ENCODE measurements at regions not wholly inside any gene's neighbourhood (a gene's known extent, or its start where the extent isn't known, plus 50 kb on each side); places are given as distances from the start of the nearest gene placed in this dataset.

DNA sequence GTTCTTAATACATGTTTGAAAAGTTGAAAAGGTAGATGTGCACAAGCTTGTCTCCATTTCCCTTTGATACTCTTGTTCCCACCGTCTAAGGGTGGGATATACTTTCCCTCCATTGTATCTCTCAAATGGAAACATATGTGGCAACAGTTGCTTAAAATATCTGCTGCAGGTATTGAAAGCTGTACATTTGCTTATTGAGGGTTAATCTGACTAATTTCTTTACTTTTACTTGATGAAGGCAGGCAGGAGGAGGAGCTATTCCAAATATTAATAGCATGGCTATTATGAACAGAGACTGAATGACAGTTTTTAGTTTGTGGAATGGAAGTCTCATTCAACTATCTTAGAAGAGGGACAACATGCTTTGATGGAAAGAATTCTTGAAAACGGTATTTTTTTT, 103.8 kb downstream of the SLC10A2 start:
- Histone ChIP-seq H3K27me3 (ENCODE audit: insufficient read depth, low read length) (no peaks in the 10 kb centered on the region), H3K27ac (ENCODE audit: low read length) (no peak overlapping the region), H3K4me1 (ENCODE audit: insufficient read depth, low read length) (no peaks in the 10 kb centered on the region), H3K4me3 (ENCODE audit: low read length) (no peak overlapping the region), H3K36me3 (ENCODE audit: insufficient read depth, low read depth, low read length) (no peaks in the 10 kb centered on the region), H3K9ac (ENCODE audit: low read depth, low read length) (no peak overlapping the region), H3K9me3 (ENCODE audit: insufficient read depth, low read depth, low read length) (no peaks in the 10 kb centered on the region)

DNA sequence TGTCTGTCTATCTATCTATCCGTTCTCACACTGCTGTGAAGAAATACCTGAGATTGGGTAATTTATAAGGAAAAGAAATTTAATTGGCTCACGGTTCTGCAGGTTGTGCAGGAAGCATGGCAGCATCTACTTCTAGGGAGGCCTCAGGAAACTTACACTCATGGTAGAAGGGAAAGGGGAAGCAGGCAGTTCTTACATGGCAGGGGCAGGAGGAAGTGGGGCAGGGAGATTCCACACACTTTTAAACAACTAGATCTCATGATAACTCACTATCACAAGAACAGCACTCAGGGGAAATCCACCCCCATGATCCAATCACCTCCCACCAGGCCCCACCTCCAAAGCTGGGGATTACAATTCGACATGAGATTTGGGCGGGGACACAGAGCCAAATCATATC, 105.3 kb downstream of the SLC10A2 start:
- H3K4me3 ChIP-seq (ENCODE audit: low read length), result no peak overlapping the region
- no peaks in the 10 kb centered on the region for H3K36me3 ChIP-seq (ENCODE audit: insufficient read depth, low read depth, low read length)
- H3K9ac ChIP-seq (ENCODE audit: low read depth, low read length), result no peak overlapping the region
- H3K27me3 ChIP-seq (ENCODE audit: insufficient read depth, low read length), result no peaks in the 10 kb centered on the region
- H3K27ac ChIP-seq (ENCODE audit: low read length), result no peak overlapping the region
- H3K9me3 ChIP-seq (ENCODE audit: insufficient read depth, low read depth, low read length), result no peaks in the 10 kb centered on the region
- H3K4me1 ChIP-seq (ENCODE audit: insufficient read depth, low read length), result no peaks in the 10 kb centered on the region

DNA sequence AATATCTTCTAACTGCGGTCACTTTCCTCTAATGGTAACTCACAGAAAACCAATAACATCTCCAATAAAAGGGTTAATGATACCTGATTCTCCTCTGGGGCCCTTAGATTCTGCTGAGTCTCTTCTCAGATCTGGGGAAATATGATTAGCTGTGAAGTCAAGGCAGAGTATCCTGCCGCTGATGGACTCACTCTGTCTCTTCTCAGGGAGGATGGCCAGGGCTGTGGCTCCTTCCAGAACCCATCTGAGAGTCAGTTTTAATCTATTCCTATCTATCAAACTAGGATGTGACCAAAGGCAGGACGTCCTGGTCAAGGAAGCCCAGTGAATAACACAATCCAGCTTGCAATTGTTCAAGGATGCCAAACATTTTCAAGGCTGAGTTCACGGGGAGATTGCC, 109.8 kb downstream of the SLC10A2 start:
- Histone ChIP-seq H3K36me3 (ENCODE audit: insufficient read depth, low read depth, low read length) (no peaks in the 10 kb centered on the region), H3K27me3 (ENCODE audit: insufficient read depth, low read length) (no peaks in the 10 kb centered on the region), H3K27ac (ENCODE audit: low read length) (no peak overlapping the region), H3K9ac (ENCODE audit: low read depth, low read length) (no peak overlapping the region), H3K4me1 (ENCODE audit: insufficient read depth, low read length) (no peaks in the 10 kb centered on the region), H3K9me3 (ENCODE audit: insufficient read depth, low read depth, low read length) (no peaks in the 10 kb centered on the region), H3K4me3 (ENCODE audit: low read length) (no peak overlapping the region)

DNA sequence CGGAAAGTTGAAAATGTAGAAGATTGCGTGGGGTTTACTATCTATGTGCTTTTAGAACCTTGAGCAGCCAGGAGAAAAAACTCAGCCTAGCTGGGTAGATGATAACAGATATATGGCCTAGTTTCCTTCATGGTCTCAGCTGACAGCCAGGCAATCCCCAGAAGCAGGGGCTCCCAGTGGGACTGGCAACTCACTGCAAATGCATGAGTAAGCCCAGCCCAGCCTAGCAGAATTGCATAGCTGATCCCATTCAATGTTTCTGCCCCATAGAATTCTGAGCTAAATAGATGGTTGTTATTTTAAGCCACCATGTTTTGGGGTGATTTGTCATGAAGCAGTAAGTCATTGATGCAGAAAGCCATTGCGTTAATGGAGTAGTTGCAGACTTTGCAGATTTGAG, 108.5 kb downstream of the ERCC5 start:
- no peaks in the 10 kb centered on the region for H3K4me1 ChIP-seq (ENCODE audit: insufficient read depth, low read length)
- no peak overlapping the region for H3K9ac ChIP-seq (ENCODE audit: low read depth, low read length)
- no peak overlapping the region for H3K4me3 ChIP-seq (ENCODE audit: low read length)
- H3K27ac ChIP-seq (ENCODE audit: low read length), result no peak overlapping the region
- H3K36me3 ChIP-seq (ENCODE audit: insufficient read depth, low read depth, low read length), result no peaks in the 10 kb centered on the region
- H3K27me3 ChIP-seq (ENCODE audit: insufficient read depth, low read length), result no peaks in the 10 kb centered on the region
- no peaks in the 10 kb centered on the region for H3K9me3 ChIP-seq (ENCODE audit: insufficient read depth, low read depth, low read length)

DNA sequence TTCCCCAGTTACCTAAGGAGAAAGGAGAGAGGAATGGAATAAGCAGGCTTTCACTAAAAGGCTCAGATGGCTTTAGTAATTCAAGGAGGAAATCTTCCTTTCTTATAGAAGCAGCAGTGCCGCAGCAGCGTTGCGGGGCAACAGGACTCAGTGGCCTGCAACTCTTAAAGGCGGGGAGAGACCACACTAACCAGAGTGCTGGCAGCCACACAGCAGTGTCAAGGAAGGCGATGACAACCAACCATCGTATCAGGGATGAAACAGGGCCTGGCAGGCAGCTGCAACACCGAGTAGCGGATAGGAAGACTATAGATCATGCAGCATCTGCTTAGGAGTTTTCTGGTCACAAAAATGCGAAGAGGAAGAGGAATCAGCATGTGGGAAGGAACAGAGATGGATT, 106.0 kb downstream of the ERCC5 start:
- H3K9me3 ChIP-seq (ENCODE audit: insufficient read depth, low read depth, low read length), result no peaks in the 10 kb centered on the region
- no peaks in the 10 kb centered on the region for H3K36me3 ChIP-seq (ENCODE audit: insufficient read depth, low read depth, low read length)
- H3K27ac ChIP-seq (ENCODE audit: low read length), result no peak overlapping the region
- H3K4me3 ChIP-seq (ENCODE audit: low read length), result no peak overlapping the region
- no peaks in the 10 kb centered on the region for H3K4me1 ChIP-seq (ENCODE audit: insufficient read depth, low read length)
- no peak overlapping the region for H3K9ac ChIP-seq (ENCODE audit: low read depth, low read length)
- no peaks in the 10 kb centered on the region for H3K27me3 ChIP-seq (ENCODE audit: insufficient read depth, low read length)

DNA sequence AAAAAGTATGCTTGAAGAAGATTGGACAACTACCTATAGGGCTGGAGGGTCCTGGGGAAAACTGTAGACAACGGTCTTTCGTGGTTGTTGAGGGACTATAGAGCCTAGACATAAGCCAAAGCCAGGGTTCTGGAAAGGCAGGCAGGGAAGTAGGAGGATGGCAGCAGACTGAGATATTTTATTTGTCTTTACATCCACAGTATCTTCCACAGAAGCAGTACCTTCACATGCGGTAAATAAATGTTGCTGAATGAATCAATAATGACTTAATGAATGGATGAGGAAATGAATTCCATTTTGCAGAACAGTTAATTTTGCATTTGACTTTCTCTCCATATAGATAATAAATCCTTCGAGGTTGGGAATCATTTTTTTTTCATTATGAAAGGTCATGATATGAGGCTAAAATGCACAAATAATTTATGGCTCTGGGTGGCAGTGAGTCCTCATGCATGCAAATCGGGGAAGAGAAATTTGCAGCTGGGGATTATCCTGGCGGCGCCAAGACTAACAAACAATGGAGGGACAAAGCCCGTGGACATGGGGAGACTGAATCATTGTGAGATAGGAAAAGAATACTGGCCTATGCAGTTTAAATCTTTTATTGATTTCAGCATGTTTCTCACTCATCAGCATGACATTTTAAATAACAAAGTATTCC, 102.0 kb downstream of the ERCC5 start:
- H3K27me3 ChIP-seq (ENCODE audit: insufficient read depth, low read length), result no peaks in the 10 kb centered on the region
- no peak overlapping the region for H3K27ac ChIP-seq (ENCODE audit: low read length)
- H3K9ac ChIP-seq (ENCODE audit: low read depth, low read length), result no peak overlapping the region
- H3K4me1 ChIP-seq (ENCODE audit: insufficient read depth, low read length), result no peaks in the 10 kb centered on the region
- no peaks in the 10 kb centered on the region for H3K36me3 ChIP-seq (ENCODE audit: insufficient read depth, low read depth, low read length)
- no peak overlapping the region for H3K4me3 ChIP-seq (ENCODE audit: low read length)
- H3K9me3 ChIP-seq (ENCODE audit: insufficient read depth, low read depth, low read length), result no peaks in the 10 kb centered on the region

DNA sequence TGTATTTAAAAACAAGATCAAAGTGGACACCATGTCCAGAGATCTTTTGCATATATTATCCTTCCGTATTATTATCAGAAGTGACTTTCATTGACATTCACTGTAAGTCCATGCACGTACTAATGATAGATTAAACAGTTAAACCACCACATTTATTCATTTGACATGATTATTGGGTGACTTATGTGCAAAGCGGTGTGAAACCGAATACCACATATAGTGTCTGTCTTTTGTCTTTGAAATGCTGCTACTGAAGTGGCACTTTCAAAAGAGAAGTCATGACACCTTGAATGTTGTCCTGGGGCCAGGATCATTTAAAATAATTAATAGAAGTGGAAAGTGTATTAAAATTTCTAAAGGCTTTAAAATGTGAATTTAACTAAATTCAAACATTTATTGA, 100.1 kb downstream of the ERCC5 start:
- no peaks in the 10 kb centered on the region for H3K9me3 ChIP-seq (ENCODE audit: insufficient read depth, low read depth, low read length)
- H3K27me3 ChIP-seq (ENCODE audit: insufficient read depth, low read length), result no peaks in the 10 kb centered on the region
- H3K4me3 ChIP-seq (ENCODE audit: low read length), result no peak overlapping the region
- no peak overlapping the region for H3K9ac ChIP-seq (ENCODE audit: low read depth, low read length)
- no peaks in the 10 kb centered on the region for H3K4me1 ChIP-seq (ENCODE audit: insufficient read depth, low read length)
- H3K27ac ChIP-seq (ENCODE audit: low read length), result no peak overlapping the region
- H3K36me3 ChIP-seq (ENCODE audit: insufficient read depth, low read depth, low read length), result no peaks in the 10 kb centered on the region

DNA sequence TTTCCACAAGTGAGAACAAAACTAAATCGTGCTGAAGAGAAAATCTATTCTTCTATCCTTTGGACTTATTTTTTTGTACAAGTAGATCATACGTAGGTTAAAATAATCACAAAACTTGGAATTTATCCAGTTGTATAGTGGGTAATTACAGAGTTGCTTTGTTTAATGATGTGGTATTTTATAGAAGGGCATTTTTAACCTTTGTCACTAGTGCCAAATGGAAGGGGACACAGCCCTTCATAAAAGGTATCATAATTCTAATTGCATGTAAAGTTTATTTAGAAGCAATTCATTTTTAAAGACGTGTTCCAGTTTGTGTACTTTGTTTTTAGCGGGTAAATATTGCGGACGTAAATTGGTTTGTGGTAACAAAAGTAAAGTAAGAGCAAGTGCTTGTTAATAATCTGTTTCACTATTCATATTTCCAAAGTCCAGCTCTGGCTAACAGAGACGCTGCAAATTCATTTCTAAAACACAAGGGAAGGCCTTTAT, 99.5 kb downstream of the ERCC5 start:
- H3K36me3 ChIP-seq (ENCODE audit: insufficient read depth, low read depth, low read length), result no peaks in the 10 kb centered on the region
- no peak overlapping the region for H3K27ac ChIP-seq (ENCODE audit: low read length)
- no peaks in the 10 kb centered on the region for H3K9me3 ChIP-seq (ENCODE audit: insufficient read depth, low read depth, low read length)
- H3K4me3 ChIP-seq (ENCODE audit: low read length), result no peak overlapping the region
- H3K4me1 ChIP-seq (ENCODE audit: insufficient read depth, low read length), result no peaks in the 10 kb centered on the region
- no peak overlapping the region for H3K9ac ChIP-seq (ENCODE audit: low read depth, low read length)
- H3K27me3 ChIP-seq (ENCODE audit: insufficient read depth, low read length), result no peaks in the 10 kb centered on the region

DNA sequence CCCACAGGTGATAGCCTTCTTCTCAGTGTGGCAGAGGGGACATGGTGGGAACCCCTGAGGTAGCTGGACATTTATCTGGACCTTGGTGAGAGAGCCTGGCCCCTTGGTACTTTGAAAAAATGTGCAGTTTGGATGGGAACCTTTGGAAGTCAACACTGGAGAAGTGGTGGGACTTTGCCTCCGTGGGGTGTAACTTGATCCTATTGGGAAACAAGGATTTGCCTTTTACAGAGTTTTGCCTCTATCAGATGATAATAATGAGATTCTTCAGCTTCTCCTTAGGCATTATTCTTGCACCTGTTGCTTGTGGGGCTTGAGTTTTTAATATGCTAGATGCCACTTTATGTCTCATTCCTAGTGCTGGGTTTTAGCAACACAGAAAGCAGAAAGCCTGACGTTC, 99.0 kb downstream of the ERCC5 start:
- Histone ChIP-seq H3K27me3 (ENCODE audit: insufficient read depth, low read length) (no peaks in the 10 kb centered on the region), H3K9ac (ENCODE audit: low read depth, low read length) (no peak overlapping the region), H3K9me3 (ENCODE audit: insufficient read depth, low read depth, low read length) (no peaks in the 10 kb centered on the region), H3K27ac (ENCODE audit: low read length) (no peak overlapping the region), H3K4me1 (ENCODE audit: insufficient read depth, low read length) (no peaks in the 10 kb centered on the region), H3K4me3 (ENCODE audit: low read length) (no peak overlapping the region), H3K36me3 (ENCODE audit: insufficient read depth, low read depth, low read length) (no peaks in the 10 kb centered on the region)

DNA sequence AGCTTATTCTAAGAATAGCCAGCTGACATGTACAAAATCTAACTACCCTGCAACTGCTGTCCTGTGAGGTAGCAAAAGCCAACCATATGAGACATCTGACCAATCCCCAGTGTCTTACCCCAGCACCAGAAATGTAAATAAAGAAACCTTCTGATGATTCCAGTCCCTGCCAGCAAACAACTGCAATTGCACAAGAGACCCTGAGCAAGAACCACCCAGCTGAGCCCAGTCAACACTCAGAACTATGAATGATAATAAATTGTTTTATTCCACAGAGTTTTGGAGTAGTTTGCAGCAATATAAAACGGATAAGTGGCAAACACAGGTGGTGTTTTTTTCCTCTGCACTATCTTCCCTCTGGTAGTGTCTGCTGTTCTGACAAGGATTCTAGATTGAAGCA, 94.9 kb downstream of the ERCC5 start:
- H3K4me3 ChIP-seq (ENCODE audit: low read length), result no peak overlapping the region
- no peak overlapping the region for H3K9ac ChIP-seq (ENCODE audit: low read depth, low read length)
- H3K27me3 ChIP-seq (ENCODE audit: insufficient read depth, low read length), result no peaks in the 10 kb centered on the region
- H3K9me3 ChIP-seq (ENCODE audit: insufficient read depth, low read depth, low read length), result no peaks in the 10 kb centered on the region
- no peaks in the 10 kb centered on the region for H3K4me1 ChIP-seq (ENCODE audit: insufficient read depth, low read length)
- H3K36me3 ChIP-seq (ENCODE audit: insufficient read depth, low read depth, low read length), result no peaks in the 10 kb centered on the region
- H3K27ac ChIP-seq (ENCODE audit: low read length), result no peak overlapping the region

DNA sequence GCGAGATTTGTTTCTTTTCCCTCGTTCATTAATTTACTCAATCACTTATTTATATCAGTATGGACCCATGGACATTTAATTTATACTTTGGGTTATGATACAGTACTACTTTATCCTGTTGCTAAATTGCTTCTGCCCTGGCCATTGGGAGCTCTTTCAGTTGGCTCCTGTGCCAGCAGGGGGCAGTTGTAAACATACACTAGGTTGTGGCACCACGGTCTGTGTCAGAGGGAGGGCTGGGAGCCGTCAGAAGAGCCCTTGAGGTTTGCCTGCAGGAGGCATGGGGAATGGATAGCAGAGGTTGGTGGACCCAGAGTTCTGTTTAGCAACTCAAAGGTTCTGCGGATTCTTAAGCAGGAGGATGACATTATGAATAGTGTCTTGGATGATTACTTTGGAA, 94.3 kb downstream of the ERCC5 start:
- H3K4me1 ChIP-seq (ENCODE audit: insufficient read depth, low read length), result no peaks in the 10 kb centered on the region

DNA sequence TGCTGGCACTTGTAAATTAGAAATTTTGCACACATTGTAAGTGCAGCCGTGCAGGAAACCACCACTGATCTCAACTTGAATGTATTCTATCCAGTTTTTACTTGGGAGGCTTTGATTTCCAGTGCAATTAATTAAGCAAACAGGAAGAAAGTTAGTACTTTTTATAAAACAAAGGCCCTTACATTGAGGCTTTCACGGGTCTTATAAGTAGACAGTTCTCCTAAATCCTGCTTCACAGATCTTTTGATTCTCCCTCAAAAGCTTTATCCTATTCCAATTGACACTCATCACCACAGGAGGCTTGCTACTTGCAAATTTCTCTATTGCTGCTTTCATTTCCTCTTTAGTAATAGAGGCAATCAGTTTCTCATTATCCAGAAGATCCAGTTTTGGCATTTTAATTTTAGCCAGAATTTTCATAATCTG, 90.1 kb downstream of the ERCC5 start:
- H3K27me3 ChIP-seq (ENCODE audit: insufficient read depth, low read length), result no peaks in the 10 kb centered on the region
- H3K9me3 ChIP-seq (ENCODE audit: insufficient read depth, low read depth, low read length), result no peaks in the 10 kb centered on the region
- no peak overlapping the region for H3K27ac ChIP-seq (ENCODE audit: low read length)
- no peak overlapping the region for H3K4me3 ChIP-seq (ENCODE audit: low read length)
- H3K9ac ChIP-seq (ENCODE audit: low read depth, low read length), result no peak overlapping the region
- no peaks in the 10 kb centered on the region for H3K36me3 ChIP-seq (ENCODE audit: insufficient read depth, low read depth, low read length)
- H3K4me1 ChIP-seq (ENCODE audit: insufficient read depth, low read length), result no peaks in the 10 kb centered on the region

More for the DNA sequence above, 94.3 kb downstream of the ERCC5 start:
- no peaks in the 10 kb centered on the region for H3K9me3 ChIP-seq (ENCODE audit: insufficient read depth, low read depth, low read length)
- no peaks in the 10 kb centered on the region for H3K36me3 ChIP-seq (ENCODE audit: insufficient read depth, low read depth, low read length)
- no peaks in the 10 kb centered on the region for H3K27me3 ChIP-seq (ENCODE audit: insufficient read depth, low read length)
- no peak overlapping the region for H3K27ac ChIP-seq (ENCODE audit: low read length)
- H3K9ac ChIP-seq (ENCODE audit: low read depth, low read length), result no peak overlapping the region
- H3K4me3 ChIP-seq (ENCODE audit: low read length), result no peak overlapping the region
